ENCODE measurements at regions not wholly inside any gene's neighbourhood (a gene's known extent, or its start where the extent isn't known, plus 50 kb on each side); places are given as distances from the start of the nearest gene placed in this dataset.

GRCh38 chr11:27216270-27217149 lies 146.5 kb downstream of the CCDC34 start:
- Histone ChIP-seq H3K9me3 (ENCODE audit: control insufficient read depth in 1 of 2, insufficient read depth in 1 of 2, low read depth in 1 of 2, low read length in 2 of 2) (no peaks in the 10 kb centered on the region), H3K27me3 (ENCODE audit: insufficient read depth, low read length) (no peaks in the 10 kb centered on the region), H3K4me2 (ENCODE audit: low read length) (no peak overlapping the region), H3K4me1 (ENCODE audit: control insufficient read depth in 1 of 2, insufficient read depth in 2 of 2, low read length in 2 of 2) (peaks cover 5 to 7% of the 10 kb centered on the region in 2 experiments), H2AFZ (ENCODE audit: low read depth, low read length, poor library complexity, severe bottlenecking) (no peak overlapping the region), H4K20me1 (ENCODE audit: insufficient read depth) (no peaks in the 10 kb centered on the region), H3K9ac (ENCODE audit: low read length) (no peak overlapping the region), H3K79me2 (ENCODE audit: insufficient read depth, low read length) (no peaks in the 10 kb centered on the region), H3K9me2 (ENCODE audit: insufficient read depth) (no peaks in the 10 kb centered on the region), H3K4me3 (replicated peaks in 1 of 2; ENCODE audit: low read depth in 1 of 2, low read length in 2 of 2) (no peak overlapping the region), H3K27ac (ENCODE audit: low read depth, low read length) (no peak overlapping the region), H3K36me3 (ENCODE audit: control insufficient read depth in 1 of 2, insufficient read depth in 2 of 2, low read length in 2 of 2) (no peaks in the 10 kb centered on the region)
- intact Hi-C loops (cut with micrococcal nuclease), result no loop called here
- POLR2A ChIA-PET, result no interaction called here
- BruUV-seq (replicated peaks), result no TSS peak
- TF ChIP-seq EZH2phosphoT487 (IDR thresholded peaks at IDR 0.05; ENCODE audit: borderline replicate concordance) (no peak), ZFX (IDR thresholded peaks at IDR 0.05) (no peak)
- TF ChIP-seq, protein P1, sequence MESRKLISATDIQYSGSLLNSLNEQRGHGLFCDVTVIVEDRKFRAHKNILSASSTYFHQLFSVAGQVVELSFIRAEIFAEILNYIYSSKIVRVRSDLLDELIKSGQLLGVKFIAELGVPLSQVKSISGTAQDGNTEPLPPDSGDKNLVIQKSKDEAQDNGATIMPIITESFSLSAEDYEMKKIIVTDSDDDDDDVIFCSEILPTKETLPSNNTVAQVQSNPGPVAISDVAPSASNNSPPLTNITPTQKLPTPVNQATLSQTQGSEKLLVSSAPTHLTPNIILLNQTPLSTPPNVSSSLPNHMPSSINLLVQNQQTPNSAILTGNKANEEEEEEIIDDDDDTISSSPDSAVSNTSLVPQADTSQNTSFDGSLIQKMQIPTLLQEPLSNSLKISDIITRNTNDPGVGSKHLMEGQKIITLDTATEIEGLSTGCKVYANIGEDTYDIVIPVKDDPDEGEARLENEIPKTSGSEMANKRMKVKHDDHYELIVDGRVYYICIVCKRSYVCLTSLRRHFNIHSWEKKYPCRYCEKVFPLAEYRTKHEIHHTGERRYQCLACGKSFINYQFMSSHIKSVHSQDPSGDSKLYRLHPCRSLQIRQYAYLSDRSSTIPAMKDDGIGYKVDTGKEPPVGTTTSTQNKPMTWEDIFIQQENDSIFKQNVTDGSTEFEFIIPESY (IDR thresholded peaks at IDR 0.05; ENCODE audit: extremely low read depth, insufficient replicate concordance, low read length), result no peak
- ATAC-seq (no peak), DNase-seq (ENCODE audit: low read depth, low spot score) (no peak)
- CTCF ChIA-PET, result interaction anchor here (1.3 kb wide), 1 partner anchor 80 kb away, joined by 4 read pairs; no protein-coding TSS in a partner anchor
- RAD21 ChIA-PET (ENCODE audit: low non-redundant PET in 1 of 2, low total read pairs in 2 of 2, uncharacterized antibody in 2 of 2, unreplicated experiment in 2 of 2), result no interaction called here

GRCh38 chr11:27215471-27216269 lies 147.3 kb downstream of the CCDC34 start:
- H2AFZ ChIP-seq (ENCODE audit: low read depth, low read length, poor library complexity, severe bottlenecking), result no peak overlapping the region
- intact Hi-C loops (cut with micrococcal nuclease), result no loop called here
- no peaks in the 10 kb centered on the region for H3K27me3 ChIP-seq (ENCODE audit: insufficient read depth, low read length)
- DNase-seq (ENCODE audit: low read depth, low spot score), result no peak
- peaks cover 5 to 7% of the 10 kb centered on the region in 2 experiments for H3K4me1 ChIP-seq (ENCODE audit: control insufficient read depth in 1 of 2, insufficient read depth in 2 of 2, low read length in 2 of 2)
- no peak overlapping the region for H3K9ac ChIP-seq (ENCODE audit: low read length)
- no peaks in the 10 kb centered on the region for H4K20me1 ChIP-seq (ENCODE audit: insufficient read depth)
- ChIA-PET RAD21 (ENCODE audit: low non-redundant PET in 1 of 2, low total read pairs in 2 of 2, uncharacterized antibody in 2 of 2, unreplicated experiment in 2 of 2) (no interaction called here), POLR2A (no interaction called here), CTCF (interaction anchor here (1.3 kb wide), 1 partner anchor 81 kb away, joined by 4 read pairs; no protein-coding TSS in a partner anchor)
- no peak overlapping the region for H3K4me3 ChIP-seq (replicated peaks in 1 of 2; ENCODE audit: low read depth in 1 of 2, low read length in 2 of 2)
- ATAC-seq, result no peak
- H3K4me2 ChIP-seq (ENCODE audit: low read length), result no peak overlapping the region
- H3K9me3 ChIP-seq (ENCODE audit: control insufficient read depth in 1 of 2, insufficient read depth in 1 of 2, low read depth in 1 of 2, low read length in 2 of 2), result no peaks in the 10 kb centered on the region
- no peaks in the 10 kb centered on the region for H3K36me3 ChIP-seq (ENCODE audit: control insufficient read depth in 1 of 2, insufficient read depth in 2 of 2, low read length in 2 of 2)
- no TSS peak for BruUV-seq (replicated peaks)
- no peaks in the 10 kb centered on the region for H3K79me2 ChIP-seq (ENCODE audit: insufficient read depth, low read length)
- no peak overlapping the region for H3K27ac ChIP-seq (ENCODE audit: low read depth, low read length)
- no peaks in the 10 kb centered on the region for H3K9me2 ChIP-seq (ENCODE audit: insufficient read depth)
- TF ChIP-seq EZH2 (IDR thresholded peaks at IDR 0.05) (no peak), POLR2AphosphoS5 (IDR thresholded peaks at IDR 0.05; ENCODE audit: low read depth, low read length) (no peak), ELF1 (IDR thresholded peaks at IDR 0.05; ENCODE audit: borderline replicate concordance, low read depth) (no peak), TCF7L2 (IDR thresholded peaks at IDR 0.05; ENCODE audit: borderline replicate concordance, extremely low read depth, insufficient read depth, insufficient read length) (no peak), FOSL1 (IDR thresholded peaks at IDR 0.05; ENCODE audit: low read depth) (no peak), EZH2phosphoT487 (IDR thresholded peaks at IDR 0.05; ENCODE audit: borderline replicate concordance) (no peak), CTCF (IDR thresholded peaks at IDR 0.05 in 2 of 3, conservative IDR thresholded peaks at IDR 0.05 in 1 of 3; ENCODE audit: borderline replicate concordance in 1 of 3, insufficient read depth in 1 of 3, low read depth in 2 of 3, low read length in 2 of 3) (no peak)

Data from HCT116 (cell line).